GM12878 (cell line): ENCODE measurements at regions not wholly inside any gene's neighbourhood (a gene's known extent, or its start where the extent isn't known, plus 50 kb on each side); places are given as distances from the start of the nearest gene placed in this dataset.
"Not testable (repeated sequence)": the region's sequence is repeated elsewhere in the genome, so short reads cannot be mapped to it uniquely, and the experiment has no call there.

Experiments
- ATAC-seq: fragments of 200-7000 bp; cut with Tn5 transposase; 3 replicates; pipeline ENCODE4 v1.9.1; 2020; ENCODE audit warnings: mild to moderate bottlenecking, moderate library complexity
- BruUV-seq: library from RNA; stranded (reverse); fragments of 400-500 nt; replicated peaks from 2 replicates; lab custom pipeline; 2021; lab: Mats Ljungman, UMichigan
- CTCF ChIA-PET: fragments of 300-600 bp; sonication (Branson Sonifier 250); formaldehyde crosslinking; extraction: SDS; loops from one replicate; lab custom pipeline; 2021; ENCODE audit warnings: inconsistent platforms; lab: Yijun Ruan, JAX
- POLR2A ChIA-PET: fragments of 350-600 bp; formaldehyde crosslinking; extraction: SDS; loops from one replicate; lab custom pipeline; 2021; ENCODE audit warnings: inconsistent platforms; lab: Charles Lee
- RAD21 ChIA-PET: fragments of 300-600 bp; sonication (Branson Sonifier 250); formaldehyde crosslinking; loops from one replicate; lab custom pipeline; 2023; ENCODE audit warnings: antibody characterized with exemption; ENCODE audit not compliant: unreplicated experiment; lab: Charles Lee
- SMC1A ChIA-PET: fragments of 300-600 bp; sonication (Branson Sonifier 250); formaldehyde crosslinking; loops from one replicate; lab custom pipeline; 2023; ENCODE audit not compliant: unreplicated experiment, uncharacterized antibody; lab: Charles Lee
- DNase-seq: peaks from one replicate; pipeline ENCODE4 v3.0.0-alpha.2; 2011; ENCODE audit warnings: low read depth, low spot score
- FAIRE-seq: peaks from 3 replicates; lab custom pipeline; 2011; peaks lifted over from hg19 to GRCh38; lab: Jason Lieb, UNC
- H2AFZ ChIP-seq: 2 replicates; pipeline ENCODE4 v1.6.0; 2011; ENCODE audit warnings: low read depth, low read length, control low read depth; ENCODE audit not compliant: control insufficient read depth
- H3K27ac ChIP-seq: 2 replicates; pipeline ENCODE4 v1.5.1; 2011; ENCODE audit warnings: control low read depth; ENCODE audit not compliant: control insufficient read depth, insufficient read depth
- H3K27me3 ChIP-seq, 2 experiments: replicated peaks in 1 of 2; 2 replicates each; pipeline versions ENCODE4 v1.6.0 to v1.6.1; 2011; ENCODE audit warnings: low read length in 1 of 2; ENCODE audit not compliant: control insufficient read depth in 2 of 2, insufficient read depth in 2 of 2
- H3K36me3 ChIP-seq, 2 experiments: 2 replicates each; pipeline ENCODE4 v1.5.1; 2011; ENCODE audit warnings: low read length in 1 of 2; ENCODE audit not compliant: control insufficient read depth in 2 of 2, insufficient read depth in 2 of 2
- H3K4me1 ChIP-seq: 2 replicates; pipeline ENCODE4 v1.6.1; 2011; ENCODE audit warnings: mild to moderate bottlenecking, low read length, moderate library complexity, mixed read lengths; ENCODE audit not compliant: control insufficient read depth, insufficient read depth
- H3K4me2 ChIP-seq: 2 replicates; pipeline ENCODE4 v1.6.0; 2011; ENCODE audit warnings: control low read depth; ENCODE audit not compliant: control insufficient read depth, insufficient read depth
- H3K4me3 ChIP-seq: fragments of 200-600 bp; sonication (generic); 2 replicates; pipeline ENCODE4 v1.5.1; 2016
- H3K79me2 ChIP-seq: 2 replicates; pipeline ENCODE4 v1.6.0; 2011; ENCODE audit warnings: low read length; ENCODE audit not compliant: control insufficient read depth, insufficient read depth
- H3K9ac ChIP-seq: 2 replicates; pipeline ENCODE4 v1.8.0; 2011; ENCODE audit warnings: low read length, control low read depth, mixed read lengths; ENCODE audit not compliant: control insufficient read depth, insufficient read depth
- H3K9me3 ChIP-seq: replicated peaks from 3 replicates; pipeline ENCODE4 v1.5.1; 2011; ENCODE audit warnings: mild to moderate bottlenecking, low read length; ENCODE audit not compliant: control insufficient read depth, insufficient read depth
- H4K20me1 ChIP-seq: 2 replicates; pipeline ENCODE4 v1.6.0; 2011; ENCODE audit not compliant: control insufficient read depth, insufficient read depth
- ATF2 ChIP-seq: IDR thresholded peaks from 2 replicates; pipeline ENCODE4 v1.6.1; 2012; ENCODE audit warnings: low read length, inconsistent platforms
- MYB ChIP-seq: fragments of 150-350 bp; IDR thresholded peaks from 2 replicates; pipeline ENCODE4 v1.6.1; 2014; ENCODE audit warnings: mild to moderate bottlenecking, low read depth, low read length, borderline replicate concordance
- PBX3 ChIP-seq: IDR thresholded peaks from 2 replicates; pipeline ENCODE4 v1.6.1; 2011; ENCODE audit warnings: mild to moderate bottlenecking, low read depth, low read length, moderate library complexity; ENCODE audit not compliant: insufficient replicate concordance
- POLR2AphosphoS2 ChIP-seq: IDR thresholded peaks from 2 replicates; pipeline ENCODE4 v1.6.1; 2011; ENCODE audit warnings: low read depth, mild to moderate bottlenecking, low read length, improper control_type of control experiment, moderate library complexity
- SMAD5 ChIP-seq: IDR thresholded peaks from 2 replicates; pipeline ENCODE4 v1.6.1; 2016; ENCODE audit warnings: antibody characterized with exemption, low read depth
- WGBS: methylation state at CpG from one replicate; pipeline ENCODE4 v1.1.6; 2016; ENCODE audit warnings: low lambda C conversion rate; ENCODE audit not compliant: insufficient replicate concordance, insufficient coverage; ENCODE audit errors: missing lambda C conversion rate; 5-methylcytosine and 5-hydroxymethylcytosine counted together
- in situ Hi-C: fragments of 300-500 bp; cut with MboI; formaldehyde crosslinking; loops from 9 replicates; pipeline ENCODE4 v1.14.3; 2018; ENCODE audit warnings: mixed read lengths
- intact Hi-C: fragments of 100-400 bp; cut with micrococcal nuclease; formaldehyde crosslinking; loops from one replicate; pipeline ENCODE4 v1.14.2; 2022; ENCODE audit not compliant: unreplicated experiment

- 72% methylated on average over 4 of the region's 4 CpGs for WGBS
- in situ Hi-C loops, result no loop called here
- no peaks in the 10 kb centered on the region for H4K20me1 ChIP-seq
- no peak overlapping the region for H3K27ac ChIP-seq
- ChIA-PET RAD21 (no interaction called here), SMC1A (no interaction called here), CTCF (interaction anchor here (3.3 kb wide), 1 partner anchor 27 kb away, joined by 9 read pairs; no protein-coding TSS in a partner anchor), POLR2A (no interaction called here)
- intact Hi-C loops, result no loop called here
- H3K4me1 ChIP-seq, result no peaks in the 10 kb centered on the region
- no peak overlapping the region for H3K4me3 ChIP-seq
- no peak overlapping the region for H3K4me2 ChIP-seq
- H3K79me2 ChIP-seq, result no peaks in the 10 kb centered on the region
- FAIRE-seq (no peak), DNase-seq (no peak), ATAC-seq (no peak)
- H3K27me3 ChIP-seq, result no peaks in the 10 kb centered on the region
- no peak overlapping the region for H3K9ac ChIP-seq
- no peak overlapping the region for H2AFZ ChIP-seq
- BruUV-seq, result no TSS peak
- no peak for TF ChIP-seq MYB
- no peak for TF ChIP-seq ATF2
- no peak for TF ChIP-seq PBX3
- TF ChIP-seq SMAD5, result no peak
- TF ChIP-seq POLR2AphosphoS2, result no peak
- no peaks in the 10 kb centered on the region for H3K36me3 ChIP-seq
- no peaks in the 10 kb centered on the region for H3K9me3 ChIP-seq
Measured at GRCh38 chr6:131492932-131493573, 80.0 kb upstream of the ARG1 start.

- H3K27ac ChIP-seq, RAD21 ChIA-PET, DNase-seq, H2AFZ ChIP-seq, FAIRE-seq, H3K4me3 ChIP-seq, in situ Hi-C loops, POLR2A ChIA-PET, CTCF ChIA-PET, ATAC-seq, H3K4me2 ChIP-seq, H3K79me2 ChIP-seq, H3K4me1 ChIP-seq, intact Hi-C loops, BruUV-seq, SMC1A ChIA-PET, H3K9me3 ChIP-seq, H3K9ac ChIP-seq, H3K36me3 ChIP-seq, H4K20me1 ChIP-seq, H3K27me3 ChIP-seq: not testable (repeated sequence)
- 43% methylated on average over 5 of the region's 5 CpGs for WGBS
Measured at GRCh38 chr6:131504387-131504786, 68.6 kb upstream of the ARG1 start.
